ENCODE measurements at regions not wholly inside any gene's neighbourhood (a gene's known extent, or its start where the extent isn't known, plus 50 kb on each side); places are given as distances from the start of the nearest gene placed in this dataset.

DNA sequence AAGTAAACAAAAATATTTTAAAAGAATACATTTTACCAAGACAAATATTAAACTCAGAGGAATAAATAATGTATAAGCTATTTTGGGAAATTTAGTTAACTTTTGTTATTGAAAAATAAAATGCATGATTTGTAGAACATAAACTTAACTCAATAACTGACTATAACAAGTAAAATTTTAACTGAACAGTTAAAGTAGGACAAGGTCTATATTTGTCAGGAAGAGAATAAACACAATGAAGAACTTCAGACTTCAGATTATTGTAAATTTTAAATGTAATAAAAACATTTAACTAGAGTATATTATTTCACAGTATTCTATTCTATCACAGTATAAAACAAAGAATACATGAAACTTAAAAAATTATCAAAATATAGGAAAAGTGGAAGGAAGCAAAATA lies 948.8 kb upstream of the USP15 start:
- DNase-seq (ENCODE audit: low read depth in 1 of 2, low spot score in 2 of 2) (no peak), FAIRE-seq (no peak)
- no peak overlapping the region for H3K4me2 ChIP-seq (ENCODE audit: insufficient read depth in 1 of 2, low read depth in 2 of 2, low read length in 2 of 2)
- ChIA-PET POLR2A (ENCODE audit: partially characterized antibody) (no interaction called here), CTCF (ENCODE audit: partially characterized antibody) (no interaction called here)
- no peak overlapping the region for H2BK12ac ChIP-seq (ENCODE audit: low read depth, low read length)
- no peaks in the 10 kb centered on the region for H3K79me2 ChIP-seq (ENCODE audit: control insufficient read depth in 1 of 2, insufficient read depth in 2 of 2, low read length in 2 of 2)
- TF ChIP-seq KDM4A (IDR thresholded peaks at IDR 0.05; ENCODE audit: low read depth, low read length, severe bottlenecking) (no peak), SIRT6 (IDR thresholded peaks at IDR 0.05; ENCODE audit: low read length) (no peak), TEAD4 (IDR thresholded peaks at IDR 0.05; ENCODE audit: low read depth, low read length) (no peak), RXRA (IDR thresholded peaks at IDR 0.05; ENCODE audit: insufficient read depth, low read depth, low read length) (no peak), CBX5 (IDR thresholded peaks at IDR 0.05; ENCODE audit: low read depth, low read length) (no peak), TCF12 (IDR thresholded peaks at IDR 0.05; ENCODE audit: low read depth, low read length) (no peak), EP300 (IDR thresholded peaks at IDR 0.05; ENCODE audit: borderline replicate concordance in 1 of 2, low read depth in 2 of 2, low read length in 2 of 2) (no peak)
- no peak overlapping the region for H2AFZ ChIP-seq (ENCODE audit: low read length)
- no peak overlapping the region for H3K27ac ChIP-seq (ENCODE audit: low read depth, low read length)
- H3K4ac ChIP-seq (replicated peaks; ENCODE audit: insufficient read length, low read depth, low read length): no peak overlapping the region
- no peaks in the 10 kb centered on the region for H3K23me2 ChIP-seq (ENCODE audit: low read depth, low read length)
- H2BK120ac ChIP-seq (replicated peaks; ENCODE audit: low read depth, low read length): no peak overlapping the region
- H3K4me1 ChIP-seq (replicated peaks in 1 of 4; ENCODE audit: control insufficient read depth in 3 of 4, insufficient read depth in 4 of 4, low read length in 3 of 4): no peaks in the 10 kb centered on the region
- H3K14ac ChIP-seq (ENCODE audit: insufficient read length): no peak overlapping the region
- H4K91ac ChIP-seq (replicated peaks; ENCODE audit: insufficient read length, low read length): no peak overlapping the region
- no peak overlapping the region for H3K4me3 ChIP-seq (ENCODE audit: extremely low read depth in 1 of 4, insufficient read depth in 2 of 4, low read depth in 3 of 4, low read length in 4 of 4)
- H4K8ac ChIP-seq (ENCODE audit: extremely low read depth, insufficient read depth, low read length): no peak overlapping the region
- H3K23ac ChIP-seq (ENCODE audit: insufficient read length): no peak overlapping the region
- no peak overlapping the region for H3K56ac ChIP-seq (replicated peaks; ENCODE audit: insufficient read length, low read depth, low read length)
- peaks cover 4 to 6% of the 10 kb centered on the region in 2 experiments for H3K9me3 ChIP-seq (ENCODE audit: insufficient read depth in 2 of 2, low read depth in 1 of 2, low read length in 1 of 2)
- H2BK15ac ChIP-seq (ENCODE audit: low read length): no peak overlapping the region
- no peak overlapping the region for H2BK20ac ChIP-seq (ENCODE audit: low read length)
- no peak overlapping the region for H2BK5ac ChIP-seq (ENCODE audit: low read depth, low read length)
- H3K9ac ChIP-seq (replicated peaks in 1 of 4; ENCODE audit: extremely low read depth in 1 of 4, low read depth in 3 of 4, low read length in 3 of 4): no peak overlapping the region
- no peak overlapping the region for H3K18ac ChIP-seq (ENCODE audit: extremely low read depth, low read length)
- H3K27me3 ChIP-seq (replicated peaks in 1 of 4; ENCODE audit: control insufficient read depth in 3 of 4, extremely low read depth in 1 of 4, insufficient read depth in 3 of 4, low read length in 3 of 4): no peaks in the 10 kb centered on the region
- no peaks in the 10 kb centered on the region for H4K20me1 ChIP-seq (replicated peaks in 1 of 2; ENCODE audit: control insufficient read depth in 1 of 2, insufficient read depth in 2 of 2, low read length in 2 of 2)
- H3K36me3 ChIP-seq (ENCODE audit: control insufficient read depth in 2 of 4, insufficient read depth in 4 of 4, low read length in 3 of 4): no peaks in the 10 kb centered on the region; a peak in 1 of 8 replicates
- H4K5ac ChIP-seq (ENCODE audit: insufficient read length, low read depth, low read length): no peak overlapping the region
- H2AK5ac ChIP-seq (ENCODE audit: low read depth, low read length): no peak overlapping the region
- no peaks in the 10 kb centered on the region for H3K79me1 ChIP-seq (ENCODE audit: low read depth, low read length)
